ENCODE measurements at regions not wholly inside any gene's neighbourhood (a gene's known extent, or its start where the extent isn't known, plus 50 kb on each side); places are given as distances from the start of the nearest gene placed in this dataset.
"Not testable (repeated sequence)": the region's sequence is repeated elsewhere in the genome, so short reads cannot be mapped to it uniquely, and the experiment has no call there.

- TF ChIP-seq EP300 (IDR thresholded peaks at IDR 0.05); HDAC2 (IDR thresholded peaks at IDR 0.05); POLR2A (IDR thresholded peaks at IDR 0.05; ENCODE audit: low read length); ELK1 (IDR thresholded peaks at IDR 0.05; ENCODE audit: low read depth, low read length): not testable (repeated sequence)
Measured at GRCh38 chr9:67468326-67468725, 390.4 kb upstream of the ANKRD20A1 start.
